ENCODE measurements at regions not wholly inside any gene's neighbourhood (a gene's known extent, or its start where the extent isn't known, plus 50 kb on each side); places are given as distances from the start of the nearest gene placed in this dataset.
A peak's percentile ranks its signal among the peaks of the same experiment; 100 is the strongest.

DNA sequence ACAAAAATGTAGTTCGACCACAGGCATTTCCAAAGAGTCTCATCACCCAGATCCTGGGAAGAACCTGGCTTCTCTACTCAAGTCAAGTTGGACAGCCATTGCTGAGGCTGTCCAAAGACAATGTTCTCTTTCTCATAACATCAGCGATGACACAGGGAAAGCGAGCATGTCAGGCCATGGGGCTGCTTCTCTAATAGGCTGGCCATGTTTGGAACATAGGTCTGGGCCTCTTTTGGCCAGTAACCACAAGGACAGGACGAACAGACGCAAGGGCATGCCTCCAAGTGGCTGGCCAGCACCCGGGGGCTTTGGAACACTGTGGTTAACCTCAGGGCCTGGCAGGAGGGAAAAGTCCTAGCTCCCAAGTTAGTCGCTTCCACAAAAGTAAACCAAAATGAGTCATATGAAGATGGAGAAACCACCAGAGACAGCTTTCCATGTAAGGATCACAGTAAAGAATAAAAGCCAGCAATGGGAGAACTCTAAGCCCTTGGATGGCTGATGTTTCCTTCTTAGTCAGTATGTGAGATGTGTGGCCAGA is 80.6 kb upstream of the SLC44A3 start:
- H3K27me3 ChIP-seq, result no peaks in the 10 kb centered on the region
- no peak for DNase-seq
- H3K36me3 ChIP-seq, result no peaks in the 10 kb centered on the region
- H3K27ac ChIP-seq, result no peak overlapping the region
- H3K9me3 ChIP-seq, result no peaks in the 10 kb centered on the region
- no peak overlapping the region for H3K4me3 ChIP-seq
- peaks cover 0 to 5% of the 10 kb centered on the region in 2 donors for H3K4me1 ChIP-seq
- TF ChIP-seq, protein P1, sequence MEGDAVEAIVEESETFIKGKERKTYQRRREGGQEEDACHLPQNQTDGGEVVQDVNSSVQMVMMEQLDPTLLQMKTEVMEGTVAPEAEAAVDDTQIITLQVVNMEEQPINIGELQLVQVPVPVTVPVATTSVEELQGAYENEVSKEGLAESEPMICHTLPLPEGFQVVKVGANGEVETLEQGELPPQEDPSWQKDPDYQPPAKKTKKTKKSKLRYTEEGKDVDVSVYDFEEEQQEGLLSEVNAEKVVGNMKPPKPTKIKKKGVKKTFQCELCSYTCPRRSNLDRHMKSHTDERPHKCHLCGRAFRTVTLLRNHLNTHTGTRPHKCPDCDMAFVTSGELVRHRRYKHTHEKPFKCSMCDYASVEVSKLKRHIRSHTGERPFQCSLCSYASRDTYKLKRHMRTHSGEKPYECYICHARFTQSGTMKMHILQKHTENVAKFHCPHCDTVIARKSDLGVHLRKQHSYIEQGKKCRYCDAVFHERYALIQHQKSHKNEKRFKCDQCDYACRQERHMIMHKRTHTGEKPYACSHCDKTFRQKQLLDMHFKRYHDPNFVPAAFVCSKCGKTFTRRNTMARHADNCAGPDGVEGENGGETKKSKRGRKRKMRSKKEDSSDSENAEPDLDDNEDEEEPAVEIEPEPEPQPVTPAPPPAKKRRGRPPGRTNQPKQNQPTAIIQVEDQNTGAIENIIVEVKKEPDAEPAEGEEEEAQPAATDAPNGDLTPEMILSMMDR (IDR thresholded peaks at IDR 0.05), result no peak
- no peak for TF ChIP-seq POLR2A (IDR thresholded peaks at IDR 0.05)
- intact Hi-C loops (cut with DNase I; ENCODE audit: low total_unique reads), result no loop called here

DNA sequence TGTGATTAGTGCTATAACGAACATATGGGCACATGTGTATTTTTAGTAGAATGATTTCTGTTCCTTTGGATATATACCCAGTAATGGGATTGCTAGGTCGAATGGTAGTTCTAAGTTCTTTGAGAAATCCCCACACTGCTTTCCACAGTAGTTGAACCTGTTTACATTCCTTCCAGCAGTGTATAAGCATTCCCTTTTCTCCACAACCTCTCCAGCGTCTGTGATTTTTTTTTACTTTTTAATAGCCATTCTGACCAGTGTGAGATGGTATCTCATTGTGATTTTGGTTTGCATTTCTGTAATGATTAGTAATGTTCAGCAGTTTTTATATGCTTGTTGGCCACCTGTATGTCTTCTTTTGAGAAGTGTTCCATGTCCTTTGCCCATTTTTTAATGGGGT is 81.8 kb upstream of the SLC44A3 start:
- H3K36me3 ChIP-seq, result no peaks in the 10 kb centered on the region
- DNase-seq, result no peak
- intact Hi-C loops (cut with DNase I; ENCODE audit: low total_unique reads), result no loop called here
- no peaks in the 10 kb centered on the region for H3K27me3 ChIP-seq
- H3K4me3 ChIP-seq, result no peak overlapping the region
- H3K27ac ChIP-seq, result no peak overlapping the region
- TF ChIP-seq POLR2A (IDR thresholded peaks at IDR 0.05), result no peak
- TF ChIP-seq, protein P1 (IDR thresholded peaks at IDR 0.05), result no peak
- H3K9me3 ChIP-seq, result no peaks in the 10 kb centered on the region
- H3K4me1 ChIP-seq, result peaks cover 0 to 5% of the 10 kb centered on the region in 2 donors

DNA sequence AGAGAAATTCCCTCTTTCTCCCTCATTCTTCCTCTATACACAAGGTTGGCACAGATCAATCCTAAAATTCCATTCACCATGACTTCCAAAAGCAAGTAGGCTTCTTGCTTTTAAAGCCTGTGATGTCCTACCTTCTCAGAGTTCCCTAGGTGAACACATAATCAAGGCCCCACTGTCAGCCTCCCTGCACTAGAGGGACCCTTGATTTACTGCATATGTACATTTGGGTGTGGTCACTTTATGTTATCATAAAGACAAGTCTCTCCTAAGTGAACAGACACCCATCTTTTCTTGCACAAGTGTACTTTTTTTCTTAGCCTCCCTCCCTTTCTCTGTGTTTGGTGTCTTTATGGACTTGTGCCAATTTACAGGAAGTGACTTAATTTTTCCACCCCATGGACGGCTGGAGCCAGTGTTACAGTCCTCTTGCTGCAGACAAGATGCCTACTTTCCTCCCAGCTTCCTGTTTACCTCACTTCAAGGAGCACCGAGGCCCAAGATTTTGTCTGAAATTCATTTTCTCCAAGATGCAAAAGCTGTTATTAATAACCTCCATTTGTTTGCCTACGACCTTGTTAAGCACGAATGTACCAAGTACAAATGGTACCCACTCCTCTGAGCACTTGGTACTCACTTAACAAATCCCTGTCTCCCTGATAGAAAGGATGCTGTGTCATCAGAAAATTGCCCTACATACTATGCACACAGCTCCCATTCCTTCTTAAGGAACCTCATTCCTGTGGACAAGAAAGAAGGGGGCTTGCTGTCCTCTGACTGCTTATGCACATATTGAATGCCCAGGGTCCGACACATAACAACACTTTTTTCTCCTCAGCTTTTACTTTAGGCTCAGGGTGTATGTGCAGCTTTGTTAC is 82.8 kb upstream of the SLC44A3 start:
- no peaks in the 10 kb centered on the region for H3K9me3 ChIP-seq
- TF ChIP-seq, protein P1 (IDR thresholded peaks at IDR 0.05), result no peak
- no peak for TF ChIP-seq POLR2A (IDR thresholded peaks at IDR 0.05)
- H3K36me3 ChIP-seq, result no peaks in the 10 kb centered on the region
- H3K4me1 ChIP-seq, result peaks cover 0 to 5% of the 10 kb centered on the region in 2 donors
- intact Hi-C loops (cut with DNase I; ENCODE audit: low total_unique reads), result no loop called here
- H3K4me3 ChIP-seq, result no peak overlapping the region
- H3K27ac ChIP-seq, result no peak overlapping the region
- H3K27me3 ChIP-seq, result no peaks in the 10 kb centered on the region
- no peak for DNase-seq

DNA sequence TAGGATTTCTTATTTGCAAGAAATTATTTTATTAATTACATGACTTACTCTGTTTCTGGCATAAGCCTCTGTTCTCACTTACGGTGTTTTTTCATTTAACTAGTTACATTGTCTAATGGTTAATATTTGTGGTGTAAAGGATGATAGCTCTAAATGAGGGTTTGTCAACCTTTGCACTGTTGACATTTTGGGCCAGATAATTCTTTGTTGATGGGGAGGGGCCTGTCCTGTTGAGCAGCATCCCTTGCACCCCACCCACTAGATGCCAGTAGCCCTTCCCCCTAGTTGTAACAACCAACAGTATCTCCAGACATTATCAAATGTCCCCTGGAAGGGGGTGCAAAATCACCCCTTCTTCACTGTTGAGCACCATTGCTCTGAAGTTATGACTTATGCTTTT is 83.6 kb upstream of the SLC44A3 start:
- H3K4me1 ChIP-seq, result peaks cover 0 to 5% of the 10 kb centered on the region in 2 donors
- intact Hi-C loops (cut with DNase I; ENCODE audit: low total_unique reads), result no loop called here
- H3K4me3 ChIP-seq, result no peak overlapping the region
- no peak overlapping the region for H3K27ac ChIP-seq
- DNase-seq, result no peak
- H3K9me3 ChIP-seq, result no peaks in the 10 kb centered on the region
- H3K27me3 ChIP-seq, result no peaks in the 10 kb centered on the region
- H3K36me3 ChIP-seq, result no peaks in the 10 kb centered on the region
- TF ChIP-seq, protein P1 (IDR thresholded peaks at IDR 0.05), result no peak
- TF ChIP-seq POLR2A (IDR thresholded peaks at IDR 0.05), result no peak

DNA sequence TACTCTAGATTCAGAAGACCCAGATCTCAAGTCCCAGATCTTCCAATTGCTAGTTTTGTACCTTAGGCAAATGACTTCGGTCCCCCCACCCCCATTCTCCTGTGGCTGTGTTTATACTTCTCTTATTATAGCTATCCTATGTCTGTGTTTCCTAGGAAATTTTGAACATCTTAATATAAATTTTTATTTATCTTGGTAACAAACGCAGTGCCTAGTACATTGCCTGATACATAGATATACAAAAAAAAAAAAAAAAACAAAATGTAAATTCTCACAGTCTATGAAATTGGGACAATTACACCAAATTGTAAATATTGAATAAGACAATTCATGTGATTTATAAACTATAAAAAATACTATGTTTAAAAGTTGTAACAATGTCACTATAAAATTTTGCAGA is 84.1 kb upstream of the SLC44A3 start:
- no peaks in the 10 kb centered on the region for H3K27me3 ChIP-seq
- DNase-seq, result no peak
- H3K9me3 ChIP-seq, result no peaks in the 10 kb centered on the region
- H3K36me3 ChIP-seq, result no peaks in the 10 kb centered on the region
- no peak for TF ChIP-seq POLR2A (IDR thresholded peaks at IDR 0.05)
- TF ChIP-seq, protein P1 (IDR thresholded peaks at IDR 0.05), result no peak
- intact Hi-C loops (cut with DNase I; ENCODE audit: low total_unique reads), result no loop called here
- H3K27ac ChIP-seq, result peak overlapping the region; percentile 66 to 83
- H3K4me3 ChIP-seq, result no peak overlapping the region
- peaks cover 0 to 5% of the 10 kb centered on the region in 2 donors for H3K4me1 ChIP-seq
